Panc1 (cell line): ENCODE measurements at regions not wholly inside any gene's neighbourhood (a gene's known extent, or its start where the extent isn't known, plus 50 kb on each side); places are given as distances from the start of the nearest gene placed in this dataset.

Experiments used
- CTCF ChIP-seq: fragments of 450-650 bp; IDR thresholded peaks from 2 replicates; pipeline ENCODE4 v1.5.1; 2017; ENCODE audit warnings: mild to moderate bottlenecking
- REST ChIP-seq, 2 experiments: IDR thresholded peaks; 2 replicates each; pipeline ENCODE4 v1.6.1; 2011 to 2012; ENCODE audit warnings: low read depth in 2 of 2, control low read depth in 1 of 2, low read length in 1 of 2, mild to moderate bottlenecking in 1 of 2, moderate library complexity in 1 of 2; ENCODE audit not compliant: insufficient read depth in 1 of 2
- SIN3A ChIP-seq: IDR thresholded peaks from 2 replicates; pipeline ENCODE4 v1.6.1; 2012; ENCODE audit warnings: low read depth, mild to moderate bottlenecking, low read length, moderate library complexity, borderline replicate concordance; ENCODE audit not compliant: insufficient read depth

GRCh38 chr10:124211921-124212320 is 118.5 kb upstream of the CHST15 start:
- no peak for TF ChIP-seq CTCF
- no peak for TF ChIP-seq REST (IDR thresholded peaks at IDR 0.05; ENCODE audit: insufficient read depth in 1 of 2, low read depth in 2 of 2, low read length in 1 of 2)
- TF ChIP-seq SIN3A, result no peak
